Mucosa of rectum (tissue), 2 donors: ENCODE measurements at regions not wholly inside any gene's neighbourhood (a gene's known extent, or its start where the extent isn't known, plus 50 kb on each side); places are given as distances from the start of the nearest gene placed in this dataset.

Experiments
- H3K27ac ChIP-seq, 2 donors: one replicate each; pipeline ENCODE4 v1.7.0; 2013; ENCODE audit warnings: inconsistent platforms in 2 of 2, low read depth in 2 of 2, low read length in 2 of 2
- H3K27me3 ChIP-seq, 2 donors: one replicate each; pipeline ENCODE4 v1.7.0; 2013; ENCODE audit warnings: low read length in 2 of 2; ENCODE audit not compliant: control insufficient read depth in 2 of 2, insufficient read depth in 2 of 2
- H3K36me3 ChIP-seq, 2 donors: one replicate each; pipeline ENCODE4 v1.7.0; 2013; ENCODE audit warnings: low read length in 2 of 2; ENCODE audit not compliant: control insufficient read depth in 2 of 2, insufficient read depth in 2 of 2
- H3K4me1 ChIP-seq, 2 donors: one replicate each; pipeline ENCODE4 v1.7.0; 2013; ENCODE audit warnings: low read length in 2 of 2, mild to moderate bottlenecking in 1 of 2; ENCODE audit not compliant: control insufficient read depth in 2 of 2, insufficient read depth in 2 of 2
- H3K4me3 ChIP-seq, 2 donors: one replicate each; pipeline ENCODE4 v1.7.0; 2013; ENCODE audit warnings: low read length in 2 of 2
- H3K9ac ChIP-seq, 2 donors: one replicate each; pipeline ENCODE4 v1.7.0; 2013; ENCODE audit warnings: low read length in 2 of 2, low read depth in 1 of 2, mild to moderate bottlenecking in 1 of 2
- H3K9me3 ChIP-seq, 2 donors: one replicate each; pipeline ENCODE4 v1.7.0; 2013; ENCODE audit warnings: low read length in 2 of 2; ENCODE audit not compliant: control insufficient read depth in 2 of 2
- donor health status: healthy.
- donor health status: Normal muscosa, but diverticular disease.

GRCh38 chr6:19664050-19664449, 173.1 kb upstream of the ID4 start:
- Histone ChIP-seq H3K4me1 (no peaks in the 10 kb centered on the region), H3K9me3 (no peaks in the 10 kb centered on the region), H3K4me3 (no peak overlapping the region), H3K27me3 (no peaks in the 10 kb centered on the region), H3K36me3 (no peaks in the 10 kb centered on the region), H3K27ac (no peak overlapping the region), H3K9ac (no peak overlapping the region)

- no peaks in the 10 kb centered on the region for H3K36me3 ChIP-seq
- no peaks in the 10 kb centered on the region for H3K4me1 ChIP-seq
- no peak overlapping the region for H3K27ac ChIP-seq
- no peaks in the 10 kb centered on the region for H3K9me3 ChIP-seq
- no peak overlapping the region for H3K4me3 ChIP-seq
- no peak overlapping the region for H3K9ac ChIP-seq
- H3K27me3 ChIP-seq: no peaks in the 10 kb centered on the region
These were observed 172.1 kb upstream of the ID4 start for GRCh38 chr6:19664878-19665612.

GRCh38 chr6:19665613-19665909, 171.6 kb upstream of the ID4 start:
- Histone ChIP-seq H3K27me3 (no peaks in the 10 kb centered on the region), H3K4me1 (no peaks in the 10 kb centered on the region), H3K9me3 (no peaks in the 10 kb centered on the region), H3K9ac (no peak overlapping the region), H3K27ac (no peak overlapping the region), H3K4me3 (no peak overlapping the region), H3K36me3 (no peaks in the 10 kb centered on the region)

GRCh38 chr6:19668710-19669109, 168.5 kb upstream of the ID4 start:
- H3K9ac ChIP-seq: no peak overlapping the region
- H3K27ac ChIP-seq: no peak overlapping the region
- H3K4me1 ChIP-seq: no peaks in the 10 kb centered on the region
- no peaks in the 10 kb centered on the region for H3K9me3 ChIP-seq
- H3K36me3 ChIP-seq: no peaks in the 10 kb centered on the region
- no peak overlapping the region for H3K4me3 ChIP-seq
- no peaks in the 10 kb centered on the region for H3K27me3 ChIP-seq

GRCh38 chr6:19669206-19669605, 168.0 kb upstream of the ID4 start:
- Histone ChIP-seq H3K9ac (no peak overlapping the region), H3K36me3 (no peaks in the 10 kb centered on the region), H3K9me3 (no peaks in the 10 kb centered on the region), H3K4me3 (no peak overlapping the region), H3K27me3 (no peaks in the 10 kb centered on the region), H3K4me1 (no peaks in the 10 kb centered on the region), H3K27ac (no peak overlapping the region)

GRCh38 chr6:19682859-19683258, 154.3 kb upstream of the ID4 start:
- Histone ChIP-seq H3K9me3 (no peaks in the 10 kb centered on the region), H3K27me3 (no peaks in the 10 kb centered on the region), H3K36me3 (no peaks in the 10 kb centered on the region), H3K9ac (no peak overlapping the region), H3K4me1 (no peaks in the 10 kb centered on the region), H3K27ac (no peak overlapping the region), H3K4me3 (no peak overlapping the region)

GRCh38 chr6:19690325-19691075, 146.7 kb upstream of the ID4 start:
- Histone ChIP-seq H3K27ac (no peak overlapping the region), H3K9me3 (no peaks in the 10 kb centered on the region), H3K4me1 (no peaks in the 10 kb centered on the region), H3K27me3 (no peaks in the 10 kb centered on the region), H3K4me3 (no peak overlapping the region), H3K9ac (no peak overlapping the region), H3K36me3 (no peaks in the 10 kb centered on the region)

GRCh38 chr6:19691465-19692167, 145.6 kb upstream of the ID4 start:
- H3K36me3 ChIP-seq: no peaks in the 10 kb centered on the region
- no peak overlapping the region for H3K9ac ChIP-seq
- no peaks in the 10 kb centered on the region for H3K9me3 ChIP-seq
- H3K27ac ChIP-seq: no peak overlapping the region
- H3K4me3 ChIP-seq: peak overlapping the region in 1 of 2 donors; percentile 35
- no peaks in the 10 kb centered on the region for H3K27me3 ChIP-seq
- no peaks in the 10 kb centered on the region for H3K4me1 ChIP-seq

- Histone ChIP-seq H3K9ac (no peak overlapping the region), H3K36me3 (no peaks in the 10 kb centered on the region), H3K4me3 (no peak overlapping the region), H3K27ac (no peak overlapping the region), H3K27me3 (no peaks in the 10 kb centered on the region), H3K4me1 (no peaks in the 10 kb centered on the region), H3K9me3 (no peaks in the 10 kb centered on the region)
These were observed 144.5 kb upstream of the ID4 start for GRCh38 chr6:19692506-19693298.

- Histone ChIP-seq H3K27ac (no peak overlapping the region), H3K4me1 (no peaks in the 10 kb centered on the region)
These were observed 142.5 kb upstream of the ID4 start for GRCh38 chr6:19694697-19695096.

More at GRCh38 chr6:19694697-19695096, 142.5 kb upstream of the ID4 start:
- Histone ChIP-seq H3K4me3 (no peak overlapping the region), H3K36me3 (no peaks in the 10 kb centered on the region), H3K9me3 (no peaks in the 10 kb centered on the region), H3K27me3 (no peaks in the 10 kb centered on the region), H3K9ac (no peak overlapping the region)
